ENCODE measurements at regions not wholly inside any gene's neighbourhood (a gene's known extent, or its start where the extent isn't known, plus 50 kb on each side); places are given as distances from the start of the nearest gene placed in this dataset.
"Not testable (repeated sequence)": the region's sequence is repeated elsewhere in the genome, so short reads cannot be mapped to it uniquely, and the experiment has no call there.

DNA sequence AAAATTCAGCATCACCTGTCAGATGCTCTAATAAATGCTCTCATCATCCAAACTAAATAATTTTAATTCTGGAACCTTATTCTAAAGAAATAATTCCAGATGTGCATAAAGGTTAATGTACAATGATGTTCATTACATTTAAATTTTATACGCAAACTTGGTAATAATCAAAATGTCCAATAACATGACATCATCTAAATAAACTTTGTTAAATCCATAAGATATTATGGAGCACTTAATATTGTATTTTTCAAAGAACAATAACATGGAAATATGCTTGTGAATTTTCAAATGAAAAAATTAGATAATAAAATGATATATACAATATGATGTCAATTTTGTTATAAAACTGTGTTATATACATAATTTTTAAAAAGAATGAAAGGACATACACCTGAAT is 92.1 kb upstream of the ZCCHC13 start:
- Histone ChIP-seq H3K4me1 (ENCODE audit: insufficient read depth, low read length) (no peaks in the 10 kb centered on the region), H3K4me3 (ENCODE audit: low read length) (no peak overlapping the region), H3K9me3 (ENCODE audit: low read depth, low read length) (no peaks in the 10 kb centered on the region), H3K27me3 (ENCODE audit: insufficient read depth, low read length) (no peaks in the 10 kb centered on the region)

- Histone ChIP-seq H3K9me3 (ENCODE audit: low read depth, low read length) (no peaks in the 10 kb centered on the region), H3K4me3 (ENCODE audit: low read length) (no peak overlapping the region), H3K27me3 (ENCODE audit: insufficient read depth, low read length) (no peaks in the 10 kb centered on the region), H3K4me1 (ENCODE audit: insufficient read depth, low read length) (no peaks in the 10 kb centered on the region)
Observed at GRCh38 chrX:74207539-74207938, 96.4 kb upstream of the ZCCHC13 start.

- H3K4me3 ChIP-seq (ENCODE audit: low read length): no peak overlapping the region
- H3K9me3 ChIP-seq (ENCODE audit: low read depth, low read length): no peaks in the 10 kb centered on the region
- H3K27me3 ChIP-seq (ENCODE audit: insufficient read depth, low read length): no peaks in the 10 kb centered on the region
- no peaks in the 10 kb centered on the region for H3K4me1 ChIP-seq (ENCODE audit: insufficient read depth, low read length)
Observed at GRCh38 chrX:74195605-74196004, 108.4 kb upstream of the ZCCHC13 start.

- H3K4me1 ChIP-seq (ENCODE audit: insufficient read depth, low read length): no peaks in the 10 kb centered on the region
- H3K27me3 ChIP-seq (ENCODE audit: insufficient read depth, low read length): no peaks in the 10 kb centered on the region
- H3K9me3 ChIP-seq (ENCODE audit: low read depth, low read length): no peaks in the 10 kb centered on the region
- H3K4me3 ChIP-seq (ENCODE audit: low read length): no peak overlapping the region
Observed at GRCh38 chrX:74195120-74195519, 108.9 kb upstream of the ZCCHC13 start.

- Histone ChIP-seq H3K9me3 (ENCODE audit: low read depth, low read length) (no peaks in the 10 kb centered on the region), H3K4me3 (ENCODE audit: low read length) (no peak overlapping the region), H3K4me1 (ENCODE audit: insufficient read depth, low read length) (no peaks in the 10 kb centered on the region), H3K27me3 (ENCODE audit: insufficient read depth, low read length) (no peaks in the 10 kb centered on the region)
Observed at GRCh38 chrX:74187211-74187610, 116.8 kb upstream of the ZCCHC13 start.

DNA sequence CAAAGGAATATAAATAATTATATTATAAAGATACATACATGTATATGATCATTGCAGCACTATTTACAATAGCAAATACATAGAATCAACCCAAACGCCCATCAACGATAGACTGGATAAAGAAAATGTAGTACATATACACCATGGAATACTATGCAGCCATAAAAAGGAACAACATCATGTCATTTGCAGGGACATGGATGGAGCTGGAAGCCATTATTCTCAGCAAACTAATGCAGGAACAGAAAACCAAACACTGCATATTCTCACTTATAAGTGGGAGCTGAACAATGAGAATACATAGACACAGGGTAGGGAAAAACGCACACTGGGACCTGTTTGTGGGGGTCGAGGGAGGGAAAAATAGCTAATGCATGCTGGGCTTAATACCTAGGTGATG is 120.9 kb upstream of the ZCCHC13 start:
- H3K27me3 ChIP-seq (ENCODE audit: insufficient read depth, low read length); H3K9me3 ChIP-seq (ENCODE audit: low read depth, low read length); H3K4me3 ChIP-seq (ENCODE audit: low read length); H3K4me1 ChIP-seq (ENCODE audit: insufficient read depth, low read length): not testable (repeated sequence)

DNA sequence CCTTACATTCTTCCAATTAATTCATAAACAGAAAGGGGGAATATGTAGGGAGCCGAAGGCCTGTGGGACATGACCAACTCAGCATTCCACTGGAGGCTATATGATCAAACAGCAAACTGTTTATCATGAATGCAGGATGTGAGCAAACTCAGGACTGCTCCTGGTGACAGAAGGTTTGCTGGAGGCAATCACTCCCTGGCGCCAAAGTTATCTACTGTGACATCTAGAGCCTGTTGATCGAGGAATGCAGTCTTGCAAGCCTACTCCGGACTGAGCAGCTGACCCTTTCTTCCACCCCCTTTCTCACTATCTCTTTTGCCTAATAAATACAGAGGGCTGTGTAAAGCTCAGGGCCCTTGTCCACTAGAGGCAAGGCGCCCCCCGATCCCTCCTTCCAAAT is 122.0 kb upstream of the ZCCHC13 start:
- H3K9me3 ChIP-seq (ENCODE audit: low read depth, low read length); H3K4me3 ChIP-seq (ENCODE audit: low read length); H3K27me3 ChIP-seq (ENCODE audit: insufficient read depth, low read length); H3K4me1 ChIP-seq (ENCODE audit: insufficient read depth, low read length): not testable (repeated sequence)

GRCh38 chrX:74180716-74181115 is 123.3 kb upstream of the ZCCHC13 start:
- Histone ChIP-seq H3K4me3 (ENCODE audit: low read length) (no peak overlapping the region), H3K27me3 (ENCODE audit: insufficient read depth, low read length) (no peaks in the 10 kb centered on the region), H3K9me3 (ENCODE audit: low read depth, low read length) (no peaks in the 10 kb centered on the region), H3K4me1 (ENCODE audit: insufficient read depth, low read length) (no peaks in the 10 kb centered on the region)

GRCh38 chrX:74179990-74180389 is 124.0 kb upstream of the ZCCHC13 start:
- Histone ChIP-seq H3K9me3 (ENCODE audit: low read depth, low read length) (no peaks in the 10 kb centered on the region), H3K4me1 (ENCODE audit: insufficient read depth, low read length) (no peaks in the 10 kb centered on the region), H3K4me3 (ENCODE audit: low read length) (no peak overlapping the region)

GRCh38 chrX:74179499-74179898 is 124.5 kb upstream of the ZCCHC13 start:
- Histone ChIP-seq H3K4me1 (ENCODE audit: insufficient read depth, low read length) (no peaks in the 10 kb centered on the region), H3K9me3 (ENCODE audit: low read depth, low read length) (no peaks in the 10 kb centered on the region), H3K27me3 (ENCODE audit: insufficient read depth, low read length) (no peaks in the 10 kb centered on the region), H3K4me3 (ENCODE audit: low read length) (no peak overlapping the region)

More at GRCh38 chrX:74179990-74180389, 124.0 kb upstream of the ZCCHC13 start:
- no peaks in the 10 kb centered on the region for H3K27me3 ChIP-seq (ENCODE audit: insufficient read depth, low read length)

DNA sequence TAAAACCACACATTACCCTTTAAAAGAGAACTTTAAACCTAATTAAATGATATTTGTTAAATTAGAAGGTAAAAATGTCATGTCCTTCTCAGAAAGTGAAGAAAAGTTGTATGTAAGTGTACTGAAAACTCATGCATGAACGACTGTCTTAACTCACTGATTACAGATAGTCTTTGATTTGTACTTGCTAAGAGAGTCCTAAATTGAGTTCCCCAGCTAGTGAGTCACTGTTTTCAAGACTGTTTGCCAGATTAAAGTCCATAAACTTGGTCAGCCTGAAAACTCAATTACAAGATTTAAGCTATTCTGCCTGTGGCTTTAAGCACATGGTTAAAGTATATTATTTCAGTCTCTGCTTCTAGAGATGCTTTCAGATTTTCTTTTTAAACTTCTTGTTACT is 124.9 kb upstream of the ZCCHC13 start:
- H3K27me3 ChIP-seq (ENCODE audit: insufficient read depth, low read length): no peaks in the 10 kb centered on the region
- H3K9me3 ChIP-seq (ENCODE audit: low read depth, low read length): no peaks in the 10 kb centered on the region
- H3K4me1 ChIP-seq (ENCODE audit: insufficient read depth, low read length): no peaks in the 10 kb centered on the region
- H3K4me3 ChIP-seq (ENCODE audit: low read length): no peak overlapping the region

DNA sequence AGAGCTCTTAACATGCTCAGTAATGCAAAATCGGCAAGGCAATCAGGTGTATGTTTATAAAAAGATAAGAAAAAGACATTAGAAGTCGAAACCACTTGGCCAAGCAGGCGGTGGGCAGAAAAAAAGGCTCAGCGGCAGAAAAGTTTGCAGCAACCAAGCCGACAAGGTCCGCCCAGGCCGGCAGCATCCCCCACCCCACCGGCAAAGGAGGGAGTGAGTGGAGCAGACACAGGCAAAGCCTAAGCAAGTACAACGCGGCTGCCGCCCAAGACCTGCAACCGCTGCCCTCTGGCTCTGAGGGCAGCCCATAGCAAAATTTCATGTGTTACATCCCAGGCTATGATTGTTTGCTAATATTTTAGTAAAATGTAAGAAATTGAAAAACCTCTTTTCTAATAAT is 125.4 kb upstream of the ZCCHC13 start:
- H3K4me3 ChIP-seq (ENCODE audit: low read length): no peak overlapping the region

DNA sequence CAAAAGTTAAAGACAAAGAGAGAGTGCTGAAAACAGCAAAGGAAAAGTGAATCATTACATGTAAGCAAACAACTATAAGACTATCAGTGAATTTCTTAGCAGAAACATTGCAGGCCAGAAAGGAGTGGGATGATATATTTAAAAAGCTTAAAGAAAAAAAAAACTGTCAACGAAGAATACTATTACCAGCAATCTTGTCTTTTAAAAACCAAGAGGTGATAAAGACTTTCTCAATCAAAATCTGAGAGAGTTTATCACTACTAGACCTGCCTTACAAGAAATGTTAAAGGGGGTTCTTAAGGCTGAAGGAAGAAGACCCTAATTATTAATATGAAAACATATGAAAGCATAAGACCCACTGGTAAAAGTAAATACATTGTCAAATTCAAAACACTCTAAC is 132.5 kb upstream of the ZCCHC13 start:
- no peaks in the 10 kb centered on the region for H3K4me1 ChIP-seq (ENCODE audit: insufficient read depth, low read length)
- H3K9me3 ChIP-seq (ENCODE audit: low read depth, low read length): no peaks in the 10 kb centered on the region
- H3K27me3 ChIP-seq (ENCODE audit: insufficient read depth, low read length): no peaks in the 10 kb centered on the region
- no peak overlapping the region for H3K4me3 ChIP-seq (ENCODE audit: low read length)

More for the DNA sequence above, 125.4 kb upstream of the ZCCHC13 start:
- H3K27me3 ChIP-seq (ENCODE audit: insufficient read depth, low read length): no peaks in the 10 kb centered on the region
- no peaks in the 10 kb centered on the region for H3K4me1 ChIP-seq (ENCODE audit: insufficient read depth, low read length)
- no peaks in the 10 kb centered on the region for H3K9me3 ChIP-seq (ENCODE audit: low read depth, low read length)

GRCh38 chrX:74162199-74162598 is 141.8 kb upstream of the ZCCHC13 start:
- Histone ChIP-seq H3K27me3 (ENCODE audit: insufficient read depth, low read length) (no peaks in the 10 kb centered on the region), H3K4me3 (ENCODE audit: low read length) (no peak overlapping the region), H3K4me1 (ENCODE audit: insufficient read depth, low read length) (no peaks in the 10 kb centered on the region), H3K9me3 (ENCODE audit: low read depth, low read length) (no peaks in the 10 kb centered on the region)

- Histone ChIP-seq H3K9me3 (ENCODE audit: low read depth, low read length) (no peaks in the 10 kb centered on the region), H3K4me3 (ENCODE audit: low read length) (no peak overlapping the region)
Observed at GRCh38 chrX:74160816-74161215, 143.2 kb upstream of the ZCCHC13 start.

GRCh38 chrX:74160358-74160757 is 143.6 kb upstream of the ZCCHC13 start:
- H3K4me1 ChIP-seq (ENCODE audit: insufficient read depth, low read length): no peaks in the 10 kb centered on the region
- no peaks in the 10 kb centered on the region for H3K27me3 ChIP-seq (ENCODE audit: insufficient read depth, low read length)
- no peaks in the 10 kb centered on the region for H3K9me3 ChIP-seq (ENCODE audit: low read depth, low read length)
- no peak overlapping the region for H3K4me3 ChIP-seq (ENCODE audit: low read length)

More at GRCh38 chrX:74160816-74161215, 143.2 kb upstream of the ZCCHC13 start:
- Histone ChIP-seq H3K4me1 (ENCODE audit: insufficient read depth, low read length) (no peaks in the 10 kb centered on the region), H3K27me3 (ENCODE audit: insufficient read depth, low read length) (no peaks in the 10 kb centered on the region)

GRCh38 chrX:74147439-74147838 is 156.5 kb upstream of the ZCCHC13 start:
- no peaks in the 10 kb centered on the region for H3K4me1 ChIP-seq (ENCODE audit: insufficient read depth, low read length)
- H3K9me3 ChIP-seq (ENCODE audit: low read depth, low read length): no peaks in the 10 kb centered on the region
- H3K27me3 ChIP-seq (ENCODE audit: insufficient read depth, low read length): no peaks in the 10 kb centered on the region
- no peak overlapping the region for H3K4me3 ChIP-seq (ENCODE audit: low read length)
